HEK293 (cell line): ENCODE measurements at regions not wholly inside any gene's neighbourhood (a gene's known extent, or its start where the extent isn't known, plus 50 kb on each side); places are given as distances from the start of the nearest gene placed in this dataset.

Source experiments
- CTCF ChIA-PET: fragments of 350-600 bp; formaldehyde crosslinking; extraction: SDS; loops from one replicate; lab custom pipeline; 2021; ENCODE audit warnings: antibody characterized with exemption; lab: Yijun Ruan, JAX
- POLR2A ChIA-PET: fragments of 300-600 bp; formaldehyde crosslinking; extraction: SDS; loops from one replicate; lab custom pipeline; 2020; ENCODE audit warnings: antibody characterized with exemption, inconsistent platforms; lab: Yijun Ruan, JAX
- H3K27ac ChIP-seq: fragments of 200-500 bp; sonication (Bioruptor generic); 2 replicates; pipeline ENCODE4 v1.5.1; 2014; ENCODE audit warnings: low read depth, low read length, control low read depth, inconsistent platforms; ENCODE audit errors: extremely low read depth
- H3K36me3 ChIP-seq, 2 experiments: fragments of 200-500 bp in 1 of 2; sonication (Bioruptor generic) in 1 of 2; 1 replicate in 1 of 2; 2 replicates in 1 of 2; pipeline ENCODE4 v1.5.1; 2014 to 2017; ENCODE audit warnings: inconsistent platforms in 2 of 2, low read length in 2 of 2; ENCODE audit not compliant: control insufficient read depth in 2 of 2, insufficient read depth in 1 of 2
- H3K4me1 ChIP-seq: fragments of 200-500 bp; sonication (Bioruptor generic); 2 replicates; pipeline ENCODE4 v1.5.1; 2014; ENCODE audit warnings: mild to moderate bottlenecking, low read length, inconsistent platforms; ENCODE audit not compliant: control insufficient read depth, insufficient read depth
- H3K4me3 ChIP-seq: 2 replicates; pipeline ENCODE4 v1.5.1; 2011; ENCODE audit warnings: low read depth, mild to moderate bottlenecking, control low read depth, low read length, moderate library complexity
- H3K9me3 ChIP-seq: fragments of 200-500 bp; sonication (Bioruptor generic); 2 replicates; pipeline ENCODE4 v1.5.1; 2014; ENCODE audit warnings: low read depth, low read length, inconsistent platforms; ENCODE audit not compliant: control insufficient read depth, insufficient read depth
- CTCF ChIP-seq: fragments of 450-650 bp; formaldehyde crosslinking; IDR thresholded peaks from 2 replicates; pipeline ENCODE4 v1.5.1; 2016; ENCODE audit warnings: missing biosample characterization, missing genetic modification characterization
- GLIS1 ChIP-seq: fragments of 450-650 bp; formaldehyde crosslinking; IDR thresholded peaks from 2 replicates; pipeline ENCODE4 v1.5.1; 2016; ENCODE audit warnings: missing biosample characterization, missing genetic modification characterization
- GLIS2 ChIP-seq: fragments of 450-650 bp; formaldehyde crosslinking; IDR thresholded peaks from 2 replicates; pipeline ENCODE4 v1.5.1; 2016; ENCODE audit warnings: missing biosample characterization, missing genetic modification characterization
- KLF16 ChIP-seq: fragments of 450-650 bp; formaldehyde crosslinking; IDR thresholded peaks from 2 replicates; pipeline ENCODE4 v1.5.1; 2017; ENCODE audit warnings: missing biosample characterization, missing genetic modification characterization
- KLF17 ChIP-seq: fragments of 450-650 bp; formaldehyde crosslinking; IDR thresholded peaks from 2 replicates; pipeline ENCODE4 v1.5.1; 2016; ENCODE audit warnings: missing biosample characterization, missing genetic modification characterization
- MEIS1 ChIP-seq: sonication (generic); formaldehyde crosslinking; IDR thresholded peaks from 2 replicates; pipeline ENCODE4 v1.8.1; 2022; ENCODE audit warnings: missing genetic modification reagents, mild to moderate bottlenecking, borderline replicate concordance
- RBAK ChIP-seq: fragments of 450-650 bp; formaldehyde crosslinking; IDR thresholded peaks from 2 replicates; pipeline ENCODE4 v1.5.1; 2016; ENCODE audit warnings: missing biosample characterization, missing genetic modification characterization
- REST ChIP-seq: fragments of 450-650 bp; formaldehyde crosslinking; IDR thresholded peaks from 2 replicates; pipeline ENCODE4 v1.5.1; 2016; ENCODE audit warnings: missing biosample characterization, missing genetic modification characterization
- YY1 ChIP-seq: fragments of 450-650 bp; formaldehyde crosslinking; IDR thresholded peaks from 2 replicates; pipeline ENCODE4 v1.5.1; 2018; ENCODE audit warnings: missing biosample characterization, missing genetic modification characterization
- ZBTB7A ChIP-seq: fragments of 450-650 bp; formaldehyde crosslinking; IDR thresholded peaks from 2 replicates; pipeline ENCODE4 v1.5.1; 2016; ENCODE audit warnings: low read depth, missing biosample characterization, missing genetic modification characterization
- ZNF146 ChIP-seq: fragments of 450-650 bp; formaldehyde crosslinking; IDR thresholded peaks from 2 replicates; pipeline ENCODE4 v1.5.1; 2016; ENCODE audit warnings: missing biosample characterization, missing genetic modification characterization
- ZNF174 ChIP-seq: fragments of 450-650 bp; formaldehyde crosslinking; IDR thresholded peaks from 2 replicates; pipeline ENCODE4 v1.5.0; 2017; ENCODE audit warnings: missing biosample characterization, mild to moderate bottlenecking, missing genetic modification characterization
- ZNF18 ChIP-seq: fragments of 450-650 bp; formaldehyde crosslinking; IDR thresholded peaks from 2 replicates; pipeline ENCODE4 v1.5.1; 2016; ENCODE audit warnings: missing biosample characterization, missing genetic modification characterization
- ZNF239 ChIP-seq: fragments of 450-650 bp; formaldehyde crosslinking; IDR thresholded peaks from 2 replicates; pipeline ENCODE4 v1.5.1; 2016; ENCODE audit warnings: missing biosample characterization, missing genetic modification characterization
- ZNF280C ChIP-seq: fragments of 450-650 bp; formaldehyde crosslinking; IDR thresholded peaks from 2 replicates; pipeline ENCODE4 v1.5.1; 2016; ENCODE audit warnings: missing biosample characterization, missing genetic modification characterization
- ZNF362 ChIP-seq: fragments of 450-650 bp; formaldehyde crosslinking; IDR thresholded peaks from 2 replicates; pipeline ENCODE4 v1.5.1; 2016; ENCODE audit warnings: missing biosample characterization, missing genetic modification characterization
- ZNF433 ChIP-seq: fragments of 450-650 bp; formaldehyde crosslinking; IDR thresholded peaks from 2 replicates; pipeline ENCODE4 v1.5.1; 2016; ENCODE audit warnings: missing biosample characterization, missing genetic modification characterization, low read depth
- ZNF473 ChIP-seq: fragments of 450-650 bp; formaldehyde crosslinking; IDR thresholded peaks from 2 replicates; pipeline ENCODE4 v1.5.1; 2017; ENCODE audit warnings: missing biosample characterization, missing genetic modification characterization
- ZNF548 ChIP-seq: fragments of 450-650 bp; formaldehyde crosslinking; IDR thresholded peaks from 2 replicates; pipeline ENCODE4 v1.5.1; 2016; ENCODE audit warnings: missing biosample characterization, missing genetic modification characterization
- ZNF558 ChIP-seq: fragments of 450-650 bp; formaldehyde crosslinking; IDR thresholded peaks from 2 replicates; pipeline ENCODE4 v1.5.1; 2016; ENCODE audit warnings: missing biosample characterization, missing genetic modification characterization
- ZSCAN4 ChIP-seq: fragments of 450-650 bp; formaldehyde crosslinking; IDR thresholded peaks from 2 replicates; pipeline ENCODE4 v1.5.1; 2017; ENCODE audit warnings: missing biosample characterization, missing genetic modification characterization

DNA sequence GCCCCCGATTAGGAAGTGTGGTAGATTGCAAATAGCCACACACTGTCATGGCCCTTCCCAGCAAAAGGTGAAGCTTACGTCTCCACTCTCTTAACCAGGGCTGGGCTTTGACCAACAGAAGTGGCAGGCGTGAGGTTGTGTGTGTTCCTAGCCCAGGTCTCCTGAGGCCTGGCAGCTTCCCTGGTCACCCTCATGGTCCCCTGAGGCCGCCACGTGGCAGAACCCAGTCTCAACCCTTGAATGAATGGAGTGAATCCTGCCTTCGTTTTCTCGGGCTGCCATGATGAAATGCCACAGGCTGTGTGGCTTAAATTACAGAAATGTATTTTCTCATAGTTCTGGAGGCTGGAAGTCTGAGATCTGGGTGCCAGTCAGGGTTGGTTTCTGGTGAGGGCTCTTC lies 370.4 kb downstream of the IRX2 start:
- ChIA-PET CTCF (no interaction called here), POLR2A (no interaction called here)
- H3K4me1 ChIP-seq, result no peaks in the 10 kb centered on the region
- no peaks in the 10 kb centered on the region for H3K36me3 ChIP-seq
- H3K27ac ChIP-seq, result no peak overlapping the region
- no peak overlapping the region for H3K4me3 ChIP-seq
- no peaks in the 10 kb centered on the region for H3K9me3 ChIP-seq
- TF ChIP-seq RBAK (tag by site-specific recombination) (no peak), ZNF473 (no peak), ZNF146 (tag by site-specific recombination) (no peak), ZNF174 (tag by site-specific recombination) (no peak), ZNF558 (no peak), GLIS2 (tag by site-specific recombination) (no peak), REST (no peak), ZNF239 (no peak), ZNF433 (tag by site-specific recombination) (no peak), ZNF362 (tag by site-specific recombination) (no peak), GLIS1 (tag by site-specific recombination) (no peak), MEIS1 (CRISPR knock-in tag) (no peak), ZBTB7A (tag by site-specific recombination) (no peak)

DNA sequence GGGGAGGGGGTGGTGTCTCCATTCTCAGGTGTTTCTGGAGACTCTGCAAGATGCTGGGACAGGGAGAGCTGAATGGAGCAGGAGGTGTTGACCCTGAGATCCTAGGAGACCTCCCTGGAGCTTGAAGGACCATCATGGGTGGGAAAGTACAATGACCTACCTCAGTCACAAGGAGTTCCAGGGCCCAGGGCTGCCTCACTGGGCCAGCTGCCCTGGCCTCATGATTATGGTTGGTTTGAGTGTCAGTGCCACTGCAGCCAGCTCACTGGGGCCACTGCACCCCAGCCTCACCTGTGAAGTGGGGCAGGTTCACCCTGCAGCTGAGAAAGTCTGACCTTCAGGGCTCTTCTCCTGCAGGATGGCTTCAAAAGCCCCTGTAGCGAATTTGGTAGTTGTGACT lies 372.5 kb downstream of the IRX2 start:
- Histone ChIP-seq H3K36me3 (no peaks in the 10 kb centered on the region), H3K4me1 (no peaks in the 10 kb centered on the region), H3K9me3 (no peaks in the 10 kb centered on the region), H3K27ac (no peak overlapping the region), H3K4me3 (no peak overlapping the region)
- no peak for TF ChIP-seq CTCF
- no peak for TF ChIP-seq ZNF18 (tag by site-specific recombination)
- no peak for TF ChIP-seq KLF17 (tag by site-specific recombination)
- no peak for TF ChIP-seq ZSCAN4 (tag by site-specific recombination)
- no peak for TF ChIP-seq ZNF548 (tag by site-specific recombination)
- TF ChIP-seq YY1, result no peak
- no peak for TF ChIP-seq KLF16 (tag by site-specific recombination)
- TF ChIP-seq ZNF280C (tag by site-specific recombination), result no peak
- ChIA-PET CTCF (no interaction called here), POLR2A (no interaction called here)
